ENCODE measurements at regions not wholly inside any gene's neighbourhood (a gene's known extent, or its start where the extent isn't known, plus 50 kb on each side); places are given as distances from the start of the nearest gene placed in this dataset.
"Not testable (repeated sequence)": the region's sequence is repeated elsewhere in the genome, so short reads cannot be mapped to it uniquely, and the experiment has no call there.

DNA sequence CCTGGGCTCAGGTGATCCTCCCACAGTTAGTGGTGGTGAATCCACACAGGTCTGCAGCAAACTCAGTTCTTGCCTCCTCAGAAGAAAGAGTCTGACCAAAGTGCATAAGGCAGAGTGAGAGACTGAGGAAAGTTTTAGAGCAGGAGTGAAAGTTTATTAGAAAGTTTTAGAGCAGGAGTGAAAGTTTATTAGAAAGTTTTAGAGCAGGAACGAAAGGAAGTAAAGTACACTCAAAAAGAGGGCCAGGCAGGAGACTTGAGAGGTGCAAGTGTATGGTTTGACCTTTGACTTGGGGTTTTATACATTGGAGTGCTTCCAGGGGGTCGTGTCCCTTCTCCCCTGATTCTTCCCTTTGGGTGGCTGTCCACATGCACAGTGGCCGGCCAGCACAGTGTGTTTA is 84.2 kb downstream of the LSM3 start:
- in situ Hi-C loops (cut with MboI; ENCODE audit: low pct_unique_long_range_greater_than_20kb in 2 of 9, low sequenced_read_pairs in 9 of 9, unreplicated experiment in 9 of 9): loop anchor here (10.0 to 25.0 kb wide), 2 partner anchors 199 to 202 kb away; no protein-coding TSS in a partner anchor
- 0 to 100% (median 73%) methylated on average over 1 to 3 of the region's 3 CpGs; no CpG with 5 or more reads in 5 of the 10 experiments for WGBS, 10 experiments
- Histone ChIP-seq H3K27ac (no peak overlapping the region), H3K4me1 (replicated peaks in 1 of 2) (peaks cover 8 to 13% of the 10 kb centered on the region in 2 donors), H3K4me3 (no peak overlapping the region)
- ATAC-seq (replicated peaks in 6 of 8): no peak

- Histone ChIP-seq H3K4me3 (no peak overlapping the region), H3K27ac (no peak overlapping the region), H3K4me1 (replicated peaks in 1 of 2) (peaks cover 8 to 13% of the 10 kb centered on the region in 2 donors)
- no peak for ATAC-seq (replicated peaks in 6 of 8)
- in situ Hi-C loops (cut with MboI; ENCODE audit: low pct_unique_long_range_greater_than_20kb in 2 of 9, low sequenced_read_pairs in 9 of 9, unreplicated experiment in 9 of 9): loop anchor here (10.0 to 25.0 kb wide), 2 partner anchors 199 to 201 kb away; no protein-coding TSS in a partner anchor
- 53 to 100% (median 84%) methylated on average over 1 to 6 of the region's 9 CpGs for WGBS, 10 experiments
Observed at GRCh38 chr3:14263317-14264005, 84.8 kb downstream of the LSM3 start.

DNA sequence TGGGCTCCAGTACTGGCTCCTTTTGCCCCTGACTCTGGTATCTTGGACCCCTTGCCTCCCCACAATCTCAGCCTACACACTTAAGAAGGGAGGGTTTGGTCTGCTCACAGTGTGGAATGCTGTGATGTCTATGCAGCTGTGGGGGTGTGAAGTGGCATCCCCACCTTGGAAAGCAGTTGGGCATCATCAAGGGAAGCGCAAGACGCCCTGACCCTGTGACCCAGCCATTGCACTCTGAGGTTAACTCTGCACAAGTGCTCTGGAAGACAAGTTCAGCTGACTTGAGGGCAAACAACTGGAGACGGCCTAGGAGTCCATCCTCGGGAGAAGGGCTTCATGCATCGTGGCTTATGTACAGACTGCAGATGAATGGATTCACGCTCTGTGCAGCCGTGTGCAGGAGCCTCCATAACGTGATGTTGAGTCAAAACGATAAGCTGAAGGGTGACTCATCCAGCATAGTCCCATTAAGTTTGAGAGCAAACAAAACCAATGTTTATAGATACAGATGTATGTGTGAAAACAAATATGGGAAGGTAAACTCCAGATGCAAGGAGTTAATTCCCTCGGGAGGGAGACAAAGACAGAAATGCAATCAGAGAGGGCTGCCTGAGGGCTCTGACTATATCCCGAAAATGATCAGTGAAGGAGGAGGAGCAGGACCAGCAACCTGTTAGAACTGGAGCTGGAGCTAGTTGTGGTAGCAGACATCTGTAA is 86.8 kb downstream of the LSM3 start:
- in situ Hi-C loops (cut with MboI; ENCODE audit: low pct_unique_long_range_greater_than_20kb in 2 of 9, low sequenced_read_pairs in 9 of 9, unreplicated experiment in 9 of 9): loop anchor here (10.0 to 25.0 kb wide), 2 partner anchors 197 to 199 kb away; no protein-coding TSS in a partner anchor
- Histone ChIP-seq H3K4me1 (replicated peaks in 1 of 2) (peaks cover 8 to 13% of the 10 kb centered on the region in 2 donors), H3K4me3 (no peak overlapping the region), H3K27ac (peak overlapping the region in 1 of 2 donors; percentile 5)
- ATAC-seq (replicated peaks in 6 of 8): peak in 3 of 8 experiments; percentile 18 to 23 (median 21)
- 36 to 93% (median 86%) methylated on average over 1 to 8 of the region's 11 CpGs; no CpG with 5 or more reads in 2 of the 10 experiments for WGBS, 10 experiments

- Histone ChIP-seq H3K4me1 (replicated peaks in 1 of 2) (peaks cover 8 to 13% of the 10 kb centered on the region in 2 donors), H3K27ac (no peak overlapping the region), H3K4me3 (no peak overlapping the region)
- ATAC-seq (replicated peaks in 6 of 8): peak; percentile 44 to 97 (median 92)
- 0 to 100% (median 58%) methylated on average over 1 to 9 of the region's 12 CpGs; no CpG with 5 or more reads in 2 of the 10 experiments for WGBS, 10 experiments
- in situ Hi-C loops (cut with MboI; ENCODE audit: low pct_unique_long_range_greater_than_20kb in 2 of 9, low sequenced_read_pairs in 9 of 9, unreplicated experiment in 9 of 9): loop anchor here (10.0 to 25.0 kb wide), 2 partner anchors 196 to 198 kb away; no protein-coding TSS in a partner anchor
Observed at GRCh38 chr3:14266361-14266760, 87.7 kb downstream of the LSM3 start.

GRCh38 chr3:14267976-14268375 is 89.4 kb downstream of the LSM3 start:
- H3K4me3 ChIP-seq: no peak overlapping the region
- peaks cover 9 to 15% of the 10 kb centered on the region in 2 donors for H3K4me1 ChIP-seq (replicated peaks in 1 of 2)
- ATAC-seq (replicated peaks in 6 of 8): peak in 2 of 8 experiments; percentile 77 to 83
- WGBS, 10 experiments: 0 to 100% (median 19%) methylated on average over 1 to 2 of the region's 5 CpGs; no CpG with 5 or more reads in 7 of the 10 experiments
- H3K27ac ChIP-seq: no peak overlapping the region
- in situ Hi-C loops (cut with MboI; ENCODE audit: low pct_unique_long_range_greater_than_20kb in 2 of 9, low sequenced_read_pairs in 9 of 9, unreplicated experiment in 9 of 9): loop anchor here (10.0 to 25.0 kb wide), 2 partner anchors 194 to 197 kb away; no protein-coding TSS in a partner anchor

DNA sequence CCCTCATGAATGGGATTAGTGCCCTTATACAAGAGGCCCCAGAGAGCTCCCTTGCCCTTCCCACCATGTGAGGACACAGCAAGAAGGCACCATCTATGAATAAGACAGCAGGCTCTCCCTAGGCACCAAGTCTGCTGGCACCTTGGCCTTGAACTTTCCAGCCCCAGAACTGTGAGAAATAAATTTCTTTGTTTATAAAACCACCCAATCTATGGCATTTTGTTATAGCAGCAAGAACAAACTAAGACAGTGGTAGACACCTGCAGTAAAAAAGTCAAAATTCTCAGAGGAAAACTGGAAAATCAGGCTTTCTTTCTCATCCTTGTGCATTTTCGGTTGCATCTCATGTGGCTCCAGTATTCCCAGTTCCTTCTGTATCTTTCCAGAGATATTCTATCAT is 90.3 kb downstream of the LSM3 start:
- WGBS, 10 experiments: 78 to 100% (median 94%) methylated on average over 1 of the region's 1 CpG; no CpG with 5 or more reads in 4 of the 10 experiments
- no peak overlapping the region for H3K27ac ChIP-seq
- peaks cover 15 to 21% of the 10 kb centered on the region in 2 donors for H3K4me1 ChIP-seq (replicated peaks in 1 of 2)
- H3K4me3 ChIP-seq: no peak overlapping the region
- ATAC-seq (replicated peaks in 6 of 8): no peak
- in situ Hi-C loops (cut with MboI; ENCODE audit: low pct_unique_long_range_greater_than_20kb in 2 of 9, low sequenced_read_pairs in 9 of 9, unreplicated experiment in 9 of 9): loop anchor here (10.0 to 25.0 kb wide), 2 partner anchors 193 to 196 kb away; no protein-coding TSS in a partner anchor

GRCh38 chr3:14272041-14272958 is 93.7 kb downstream of the LSM3 start:
- not testable (repeated sequence) for ATAC-seq (replicated peaks in 6 of 8); H3K27ac ChIP-seq; H3K4me3 ChIP-seq
- peaks cover 14 to 20% of the 10 kb centered on the region in 2 donors for H3K4me1 ChIP-seq (replicated peaks in 1 of 2)
- WGBS, 10 experiments: 73 to 90% (median 82%) methylated on average over 3 to 9 of the region's 15 CpGs; no CpG with 5 or more reads in 6 of the 10 experiments
- in situ Hi-C loops (cut with MboI; ENCODE audit: low pct_unique_long_range_greater_than_20kb in 2 of 9, low sequenced_read_pairs in 9 of 9, unreplicated experiment in 9 of 9): loop anchor here in 2 of 9 experiments (25.0 kb wide), 1 partner anchor 190 kb away; no protein-coding TSS in a partner anchor

GRCh38 chr3:14272959-14273560 is 94.4 kb downstream of the LSM3 start:
- 20 to 62% methylated on average over 1 to 2 of the region's 7 CpGs; no CpG with 5 or more reads in 8 of the 10 experiments for WGBS, 10 experiments
- not testable (repeated sequence) for ATAC-seq (replicated peaks in 6 of 8); H3K27ac ChIP-seq; H3K4me3 ChIP-seq
- H3K4me1 ChIP-seq (replicated peaks in 1 of 2): peaks cover 14 to 20% of the 10 kb centered on the region in 2 donors
- in situ Hi-C loops (cut with MboI; ENCODE audit: low pct_unique_long_range_greater_than_20kb in 2 of 9, low sequenced_read_pairs in 9 of 9, unreplicated experiment in 9 of 9): loop anchor here in 2 of 9 experiments (25.0 kb wide), 1 partner anchor 189 kb away; no protein-coding TSS in a partner anchor

DNA sequence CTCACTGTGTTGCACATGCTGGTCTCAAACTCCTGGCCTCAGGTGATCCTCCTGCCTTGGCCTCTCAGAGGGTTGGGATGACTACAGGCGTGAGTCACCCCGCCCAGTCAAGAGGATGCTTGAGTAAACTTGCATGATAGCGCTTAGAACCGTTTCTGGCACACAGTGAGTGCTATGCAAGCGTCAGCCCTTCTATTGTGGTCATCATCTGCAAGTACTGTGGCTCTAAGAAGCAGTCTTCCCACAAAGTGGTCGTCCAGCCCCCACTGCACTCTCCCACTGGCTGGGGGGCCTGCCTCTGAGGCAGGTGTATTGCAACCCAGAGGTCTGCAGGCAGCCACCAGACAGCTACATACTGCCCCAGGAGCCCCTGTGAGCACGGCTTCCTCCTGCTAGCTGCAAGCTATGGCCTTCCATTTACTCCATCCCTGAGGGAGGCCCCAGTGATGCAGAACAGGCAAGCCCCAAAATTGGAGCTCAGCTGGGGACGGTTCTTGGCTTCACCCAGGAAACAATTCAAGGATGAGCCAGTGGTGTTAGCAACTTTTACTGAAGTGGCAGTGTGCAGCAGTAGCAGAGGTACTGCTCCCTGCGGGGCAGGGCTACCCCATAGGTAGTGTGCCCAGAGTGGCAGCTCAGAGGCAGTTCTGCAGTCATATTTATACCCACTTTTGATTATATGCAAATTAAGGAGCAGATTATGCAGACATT is 95.4 kb downstream of the LSM3 start:
- Histone ChIP-seq H3K4me3 (no peak overlapping the region), H3K4me1 (replicated peaks in 1 of 2) (peaks cover 14 to 20% of the 10 kb centered on the region in 2 donors), H3K27ac (no peak overlapping the region)
- ATAC-seq (replicated peaks in 6 of 8): peak in 5 of 8 experiments; percentile 50 to 70 (median 56)
- WGBS, 10 experiments: 0 to 90% (median 59%) methylated on average over 1 to 8 of the region's 9 CpGs; no CpG with 5 or more reads in 3 of the 10 experiments
- in situ Hi-C loops (cut with MboI; ENCODE audit: low pct_unique_long_range_greater_than_20kb in 2 of 9, low sequenced_read_pairs in 9 of 9, unreplicated experiment in 9 of 9): loop anchor here in 2 of 9 experiments (25.0 kb wide), 1 partner anchor 188 kb away; no protein-coding TSS in a partner anchor

GRCh38 chr3:14274612-14274936 is 96.0 kb downstream of the LSM3 start:
- peaks cover 14 to 20% of the 10 kb centered on the region in 2 donors for H3K4me1 ChIP-seq (replicated peaks in 1 of 2)
- H3K4me3 ChIP-seq: no peak overlapping the region
- ATAC-seq (replicated peaks in 6 of 8): peak in 5 of 8 experiments; percentile 19 to 53 (median 40)
- in situ Hi-C loops (cut with MboI; ENCODE audit: low pct_unique_long_range_greater_than_20kb in 2 of 9, low sequenced_read_pairs in 9 of 9, unreplicated experiment in 9 of 9): loop anchor here in 2 of 9 experiments (25.0 kb wide), 1 partner anchor 188 kb away; no protein-coding TSS in a partner anchor
- H3K27ac ChIP-seq: no peak overlapping the region
- 62 to 88% (median 80%) methylated on average over 1 to 6 of the region's 6 CpGs; no CpG with 5 or more reads in 5 of the 10 experiments for WGBS, 10 experiments

Measured in motor neuron (in vitro differentiated cells).